ENCODE measurements at regions not wholly inside any gene's neighbourhood (a gene's known extent, or its start where the extent isn't known, plus 50 kb on each side); places are given as distances from the start of the nearest gene placed in this dataset.

- no peak for TF ChIP-seq CTCF (conservative IDR thresholded peaks at IDR 0.05 in 1 of 2, IDR thresholded peaks at IDR 0.05 in 1 of 2; ENCODE audit: extremely low read depth in 1 of 2, insufficient read depth in 1 of 2, low read depth in 1 of 2, low read length in 2 of 2)
- no peak for TF ChIP-seq EZH2 (IDR thresholded peaks at IDR 0.05; ENCODE audit: borderline replicate concordance, low read length)
These were observed 53.7 kb upstream of the ST3GAL6 start for GRCh38 chr3:98709441-98709840.

Data from mammary epithelial cell (primary cell).